ENCODE measurements at regions not wholly inside any gene's neighbourhood (a gene's known extent, or its start where the extent isn't known, plus 50 kb on each side); places are given as distances from the start of the nearest gene placed in this dataset.
"Not testable (repeated sequence)": the region's sequence is repeated elsewhere in the genome, so short reads cannot be mapped to it uniquely, and the experiment has no call there.

DNA sequence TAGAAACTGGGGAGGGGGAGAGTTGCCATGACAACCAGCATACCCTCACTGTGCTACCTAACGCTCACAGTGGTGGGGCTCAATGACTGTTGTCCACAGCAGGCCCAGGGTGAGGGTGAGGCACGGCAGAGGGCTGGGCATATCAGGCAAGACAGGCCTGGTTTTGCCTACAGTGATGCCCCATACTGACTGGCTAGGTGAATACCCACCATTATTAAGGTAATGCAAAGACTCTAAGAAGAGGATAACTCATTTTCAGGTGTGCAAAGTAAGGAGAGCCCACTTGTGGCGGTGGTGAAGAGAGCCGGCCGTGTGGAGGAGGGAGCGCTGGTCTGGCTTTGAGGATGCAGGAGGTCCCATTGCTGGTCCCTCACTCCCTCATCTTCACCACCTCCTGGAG, 422.3 kb downstream of the FUT8 start:
- DNase-seq, result no peak

DNA sequence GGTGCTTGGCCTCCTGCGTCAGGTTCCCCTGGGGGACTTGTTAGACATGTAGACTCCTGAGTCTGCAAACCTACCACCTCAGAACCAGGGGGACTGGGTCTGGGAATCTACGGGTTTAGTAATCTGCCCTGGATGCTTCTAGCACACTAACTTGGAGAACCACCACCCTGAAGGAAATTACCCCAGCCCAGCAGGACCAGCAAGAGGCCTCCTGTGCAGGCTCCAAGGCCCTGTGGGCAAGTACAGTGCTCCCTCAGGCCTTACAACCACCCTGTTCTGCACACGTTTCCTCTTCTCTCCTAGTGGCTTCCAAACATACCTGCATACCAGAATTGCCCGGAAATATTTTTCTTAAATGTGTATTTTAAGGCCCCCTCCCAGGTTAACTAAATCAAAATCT, 423.0 kb downstream of the FUT8 start:
- no peak for DNase-seq

DNA sequence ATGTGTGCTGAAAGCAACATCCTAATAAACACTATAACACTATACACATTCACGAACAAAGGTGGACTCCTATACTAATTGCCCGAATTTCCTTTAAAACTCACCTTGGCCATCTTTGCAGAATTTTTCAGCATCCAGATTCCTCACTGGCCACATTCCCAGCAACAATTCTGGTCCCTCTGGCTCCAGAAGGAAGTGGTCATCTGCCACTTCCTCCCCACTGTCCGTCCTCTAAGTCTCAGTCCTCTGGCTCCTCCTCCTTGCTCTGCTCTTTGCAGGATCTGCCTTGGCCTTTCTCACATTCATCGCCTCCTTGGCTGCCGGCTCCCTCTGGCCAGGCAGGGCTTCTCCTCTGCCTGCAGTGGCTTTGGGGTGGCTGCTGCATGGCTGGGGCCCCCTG, 426.0 kb downstream of the FUT8 start:
- DNase-seq, result no peak

DNA sequence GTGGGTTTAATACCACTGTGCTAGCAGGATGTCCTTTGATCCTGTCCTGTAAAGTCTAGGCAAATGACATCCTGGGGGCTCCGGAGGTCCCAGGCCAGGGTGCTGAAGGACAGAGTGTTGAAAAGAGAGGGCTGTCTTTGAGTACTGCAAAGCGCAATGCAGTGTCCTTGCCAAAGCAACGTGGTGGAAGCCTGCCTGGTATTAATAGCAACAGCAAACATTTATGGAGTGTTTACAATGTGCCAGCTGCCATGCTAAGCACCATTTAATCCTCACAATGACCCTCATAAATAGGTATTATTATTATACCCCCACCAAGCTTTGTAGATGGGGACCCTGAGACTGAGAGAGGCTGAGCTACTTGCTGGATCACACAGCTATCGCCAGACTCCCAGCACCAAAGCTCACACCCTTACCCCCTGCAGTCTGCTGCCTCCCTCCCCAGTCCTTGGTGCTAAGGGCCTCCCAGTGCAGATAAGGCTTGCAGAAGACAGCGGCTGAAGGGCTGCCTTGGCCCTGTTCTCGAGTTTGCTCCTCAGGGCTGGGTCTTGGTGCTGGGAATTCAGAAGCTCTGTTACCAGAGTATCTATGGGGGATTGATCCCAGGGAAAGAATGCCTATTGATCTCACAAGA, 427.7 kb downstream of the FUT8 start:
- peak; percentile 66 for DNase-seq

DNA sequence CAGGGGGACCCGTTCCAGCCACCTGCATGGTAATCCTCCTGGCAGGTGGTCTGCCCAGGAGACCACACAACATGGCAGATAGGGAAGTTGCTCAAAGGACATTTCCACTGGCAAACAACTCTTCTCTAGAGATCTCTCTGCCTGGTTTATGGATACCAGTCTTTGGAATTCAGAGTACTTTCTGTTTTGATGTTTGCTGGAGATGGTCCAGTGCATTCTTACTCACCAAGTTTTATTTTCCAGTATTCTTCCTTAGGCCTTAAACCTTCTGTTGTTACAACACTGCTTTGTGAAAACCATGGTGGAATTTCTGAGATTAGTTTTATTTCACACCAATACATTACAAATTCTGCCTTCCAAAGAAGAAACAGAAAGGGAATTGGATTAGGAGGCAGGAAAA, 428.3 kb downstream of the FUT8 start:
- no peak for DNase-seq

DNA sequence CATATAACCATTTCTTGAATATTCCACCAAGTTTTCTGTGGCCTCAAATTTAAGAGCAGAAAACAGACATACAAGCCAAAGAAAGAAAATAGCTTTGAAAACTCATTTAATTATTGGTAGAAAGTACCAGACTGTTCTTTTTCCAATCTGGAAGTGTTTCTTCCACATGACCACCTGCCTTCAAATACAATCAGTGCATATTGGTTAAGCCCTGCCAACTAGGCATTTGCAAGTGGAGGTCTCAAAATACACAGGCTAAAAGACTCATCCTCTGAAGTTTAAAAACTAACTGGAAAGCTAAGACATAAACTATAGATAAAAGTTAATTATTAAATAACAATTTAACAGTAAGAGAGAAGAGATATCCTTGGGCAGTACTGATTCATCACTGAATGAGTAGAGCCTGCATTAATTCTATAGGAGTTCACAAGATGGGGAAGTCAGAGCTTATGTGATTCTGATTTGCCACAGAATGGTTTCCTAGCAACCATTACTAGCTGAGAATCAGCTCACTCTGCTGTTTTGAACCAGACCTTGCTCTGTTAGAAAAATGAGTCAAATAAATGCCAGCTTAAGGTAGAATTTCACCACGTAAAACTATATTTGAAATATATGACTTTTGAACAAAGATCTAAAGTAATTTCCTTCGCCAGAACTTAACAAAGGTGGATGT, 433.8 kb downstream of the FUT8 start:
- DNase-seq, result no peak

DNA sequence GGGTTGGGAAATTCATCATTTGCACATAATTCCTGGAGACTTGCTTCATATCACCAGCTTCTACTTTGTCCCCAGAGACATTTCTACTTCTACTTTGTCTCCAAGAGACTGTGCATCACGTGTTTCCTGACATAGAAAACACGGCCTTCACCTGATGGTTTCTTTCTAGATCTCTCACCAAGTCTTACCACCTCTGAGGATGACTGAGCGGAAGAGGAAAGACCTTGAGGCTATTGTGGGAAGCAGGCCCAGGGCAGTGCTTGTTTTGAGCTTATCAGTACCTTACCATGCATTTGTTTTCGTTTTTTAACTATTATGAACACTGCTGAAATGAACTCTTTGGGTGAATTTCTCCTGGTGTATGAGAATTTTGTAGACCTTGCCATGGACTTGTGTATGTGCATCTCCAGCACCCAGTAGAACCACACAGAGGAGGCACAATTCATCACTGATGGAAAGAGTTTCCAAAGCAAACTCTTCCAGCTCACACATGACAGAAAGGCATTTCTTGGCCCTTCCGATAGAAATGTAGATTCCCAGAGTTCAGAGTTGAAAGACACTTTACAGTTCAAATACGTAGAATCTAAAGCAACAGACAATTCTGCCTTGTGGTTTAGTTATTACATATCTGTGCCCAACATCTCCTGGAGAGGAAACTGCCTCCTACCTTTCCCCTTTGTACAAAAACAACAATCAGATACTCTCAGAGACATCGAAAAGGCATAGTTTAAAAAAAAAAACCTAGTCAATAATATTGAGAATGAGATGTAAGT, 434.7 kb downstream of the FUT8 start:
- DNase-seq, result no peak

DNA sequence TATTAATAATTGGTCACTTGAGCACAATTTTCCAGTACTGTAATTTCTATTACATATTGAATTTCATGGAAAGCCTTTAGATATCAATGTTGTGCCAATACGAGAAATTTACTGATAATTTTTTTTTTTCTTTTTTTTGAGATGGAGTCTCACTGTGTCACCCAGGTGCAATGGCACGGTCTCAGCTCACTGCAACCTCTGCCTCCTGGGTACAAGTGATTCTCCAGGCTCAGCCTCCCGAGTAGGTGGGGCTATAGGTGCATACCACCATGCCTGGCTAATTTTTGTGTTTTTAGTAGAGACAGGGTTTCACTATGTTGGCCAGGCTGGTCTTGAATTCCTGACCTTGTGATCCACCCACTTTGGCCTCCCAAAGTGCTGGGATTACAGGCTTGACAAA, 435.4 kb downstream of the FUT8 start:
- not testable (repeated sequence) for DNase-seq

DNA sequence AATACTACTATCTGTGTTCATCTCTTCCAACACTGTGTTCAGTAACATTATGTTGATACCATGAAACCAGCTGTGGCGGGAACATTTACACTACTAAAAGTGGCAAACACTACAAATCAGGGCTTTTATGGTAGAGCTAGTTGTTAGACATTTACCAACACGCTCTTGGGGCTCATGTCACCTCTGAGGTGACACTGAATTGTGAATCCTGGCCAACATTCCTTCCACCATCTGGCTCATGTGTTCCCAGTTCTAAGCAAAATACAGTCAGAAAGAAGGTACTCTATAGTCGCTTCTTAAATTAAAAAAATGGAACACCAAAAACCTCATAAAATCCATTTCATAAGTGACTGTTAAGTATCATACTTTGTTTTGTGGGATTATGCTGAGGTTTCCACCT, 436.6 kb downstream of the FUT8 start:
- DNase-seq, result no peak

DNA sequence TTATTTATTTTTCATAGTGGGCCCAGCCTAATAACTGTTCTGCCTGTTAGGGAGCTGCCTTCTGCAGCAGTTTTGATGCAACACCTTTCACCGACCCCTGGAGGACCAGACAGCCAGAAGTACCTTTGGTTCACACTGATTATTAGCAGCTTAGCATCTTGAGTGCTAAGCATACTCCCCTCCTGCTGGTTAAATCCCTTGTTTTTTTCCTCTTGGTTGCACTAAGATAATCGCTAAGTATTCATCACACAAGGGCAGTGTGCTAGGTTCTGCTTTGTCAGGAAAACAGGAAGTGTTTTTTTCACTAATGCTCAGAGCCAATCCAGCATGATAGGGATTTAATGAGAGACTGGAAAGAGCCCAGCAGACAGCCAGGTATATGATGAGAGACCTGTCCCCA, 437.0 kb downstream of the FUT8 start:
- DNase-seq, result no peak

DNA sequence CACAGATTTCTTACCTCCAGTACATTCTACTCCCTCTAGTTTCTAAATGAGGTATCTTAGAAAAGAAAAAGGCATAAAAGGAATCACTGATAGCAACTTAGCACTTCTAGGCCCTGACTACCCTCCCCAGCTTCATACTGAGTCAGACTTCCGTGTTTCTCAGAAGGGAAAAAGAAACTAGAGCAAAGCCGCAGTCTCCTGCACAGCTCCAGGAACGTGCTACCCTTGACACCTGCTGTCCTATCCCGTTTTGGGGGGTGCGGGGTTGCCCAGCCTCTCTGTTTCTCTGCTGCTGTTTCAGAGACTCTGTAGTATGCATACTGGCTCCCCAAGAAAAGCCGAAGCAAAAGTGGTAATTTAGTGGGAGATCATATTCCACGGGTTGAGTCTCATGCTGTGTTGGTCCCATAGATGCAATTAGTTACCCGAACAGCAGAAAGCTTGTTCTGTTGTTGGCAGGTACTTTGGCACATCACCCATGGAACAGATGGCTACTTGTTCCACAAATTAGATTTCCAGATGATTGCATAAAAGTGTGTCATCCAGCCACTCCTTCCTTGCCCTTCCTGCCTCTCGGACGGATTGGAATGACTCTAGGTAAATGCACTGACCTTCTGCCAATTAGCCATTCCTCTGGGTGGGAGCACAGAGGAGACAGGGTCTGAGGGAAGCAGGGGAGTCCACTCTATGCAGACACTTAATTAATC, 438.1 kb downstream of the FUT8 start:
- DNase-seq, result no peak

DNA sequence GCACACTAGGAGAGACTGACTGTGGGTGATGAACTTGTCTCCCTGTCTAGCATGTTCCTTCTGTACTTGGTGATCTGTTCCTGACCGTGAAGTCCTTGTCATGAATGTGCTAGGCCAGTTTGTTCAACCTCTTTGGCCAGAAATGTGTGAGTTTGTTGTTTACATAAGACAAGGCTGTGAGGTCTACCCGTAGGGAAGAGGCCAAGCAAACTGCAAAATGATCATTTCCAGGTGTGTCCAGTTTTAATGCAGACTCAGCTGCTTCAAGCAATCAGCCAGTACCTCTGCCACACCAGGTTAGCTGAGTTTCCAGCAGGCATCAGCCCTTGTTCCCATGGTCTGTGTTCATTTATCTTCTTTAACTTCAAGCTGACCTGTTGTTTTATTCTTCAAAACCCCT, 440.2 kb downstream of the FUT8 start:
- DNase-seq, result no peak

DNA sequence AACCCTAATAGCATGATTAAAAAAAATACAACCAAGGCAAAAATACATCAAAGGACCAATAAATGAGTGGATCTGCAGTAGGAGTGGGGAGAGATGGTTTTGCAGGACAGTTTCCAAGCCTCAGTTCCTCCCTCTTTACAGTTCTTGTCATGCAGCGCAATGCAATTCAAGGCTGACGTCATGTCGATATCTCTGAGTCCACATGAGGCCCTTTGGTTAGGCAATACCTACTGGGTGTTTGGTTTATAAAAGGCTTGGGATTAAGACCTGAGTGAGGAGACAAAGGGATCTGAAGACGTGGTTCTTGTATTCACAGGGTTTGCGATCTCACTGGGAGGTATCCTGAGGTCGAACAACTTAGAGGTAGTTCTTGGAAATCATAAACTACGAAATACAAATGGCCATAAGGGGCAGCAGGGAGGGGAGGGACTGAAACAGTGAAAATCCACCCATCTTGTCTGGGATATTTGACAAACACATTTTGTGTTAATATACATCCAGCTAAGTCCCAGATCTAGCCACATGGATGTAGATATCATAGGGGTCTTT, 441.0 kb downstream of the FUT8 start:
- no peak for DNase-seq

DNA sequence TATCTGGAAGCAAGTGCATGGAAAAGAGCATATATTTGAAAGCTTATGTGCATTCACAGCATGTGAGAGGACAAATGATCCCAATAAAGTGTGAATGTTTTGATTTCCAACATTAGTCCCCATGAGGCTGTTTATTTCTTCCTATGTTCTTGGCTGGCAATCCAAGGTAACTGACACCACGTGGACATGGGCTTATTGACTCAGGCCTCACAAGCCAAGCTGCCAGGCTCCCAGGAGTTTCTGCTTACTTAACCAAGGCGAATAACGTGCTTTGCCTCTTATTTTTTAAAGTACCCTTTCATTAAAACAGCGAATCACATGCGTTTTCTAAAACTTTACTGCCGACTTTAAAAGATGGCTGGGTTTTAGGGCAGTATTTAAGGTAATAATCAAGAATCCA, 441.7 kb downstream of the FUT8 start:
- no peak for DNase-seq

DNA sequence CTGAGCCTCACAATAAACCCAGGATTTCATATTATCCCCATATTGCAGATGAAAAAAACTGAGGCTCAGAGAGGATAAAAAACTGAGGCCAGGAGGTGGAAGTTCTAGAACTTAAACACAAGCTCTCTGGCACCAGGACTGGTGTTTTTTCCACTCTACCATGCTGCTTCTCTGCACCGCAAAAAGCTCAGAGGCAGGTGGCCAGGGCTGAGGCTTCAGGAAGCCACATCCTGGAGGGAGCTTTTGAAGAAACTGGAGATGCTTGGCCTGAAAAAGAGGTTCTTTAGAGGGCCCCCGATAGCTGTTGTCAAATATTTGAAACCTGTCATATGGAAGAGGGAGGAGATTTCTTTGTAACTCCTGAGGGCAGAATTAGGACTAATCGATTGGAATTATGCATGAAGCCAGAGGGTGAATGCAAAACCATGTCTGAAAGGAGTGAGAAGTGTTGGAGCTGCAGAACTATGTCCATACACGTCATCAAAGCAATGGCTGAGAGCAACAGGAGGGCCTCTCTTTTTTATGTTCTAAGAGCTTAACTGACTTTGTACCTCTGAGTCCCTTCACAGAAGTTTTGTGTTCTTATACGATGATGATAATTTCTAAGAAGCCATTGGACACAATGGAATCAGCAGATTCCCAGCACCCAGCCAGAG, 448.6 kb downstream of the FUT8 start:
- DNase-seq, result no peak

DNA sequence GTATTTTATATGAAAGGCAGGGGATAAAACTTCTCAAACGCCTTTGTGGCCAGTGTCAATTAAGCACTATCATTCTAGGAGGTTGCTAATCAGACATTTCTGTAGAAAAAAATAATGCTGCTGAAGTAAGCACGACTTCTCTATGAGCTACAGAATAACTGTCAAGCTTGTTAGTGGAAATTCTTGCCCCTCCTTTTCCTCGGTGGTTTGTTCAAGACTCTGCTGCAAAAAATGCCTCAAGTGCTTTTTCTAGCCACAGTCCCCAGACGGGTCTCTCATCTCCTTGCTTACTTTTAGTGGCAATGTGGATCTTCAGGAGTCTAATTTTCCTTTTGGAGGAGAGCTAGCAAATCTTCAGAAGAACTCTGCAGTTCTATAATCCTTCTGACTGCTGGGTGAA, 452.0 kb downstream of the FUT8 start:
- DNase-seq, result no peak

DNA sequence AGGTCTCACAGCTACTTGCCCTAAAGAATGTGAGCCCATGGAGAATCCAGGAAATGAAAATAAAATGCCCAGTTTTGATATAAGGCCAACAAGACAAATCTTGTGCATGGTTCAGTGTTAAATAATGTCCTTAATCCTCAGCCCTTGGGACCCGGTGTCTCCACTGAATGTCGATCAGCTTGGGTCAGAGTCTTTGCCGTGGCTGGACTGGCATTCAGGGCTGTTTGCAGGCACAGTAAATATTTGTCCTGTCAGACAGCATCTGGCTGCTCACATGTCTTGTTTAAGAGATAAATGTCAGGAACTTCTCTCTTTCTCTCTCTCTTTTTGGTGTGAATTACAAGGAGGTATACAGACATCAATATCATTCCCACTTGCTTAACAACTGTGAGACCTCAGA, 452.5 kb downstream of the FUT8 start:
- DNase-seq, result no peak

DNA sequence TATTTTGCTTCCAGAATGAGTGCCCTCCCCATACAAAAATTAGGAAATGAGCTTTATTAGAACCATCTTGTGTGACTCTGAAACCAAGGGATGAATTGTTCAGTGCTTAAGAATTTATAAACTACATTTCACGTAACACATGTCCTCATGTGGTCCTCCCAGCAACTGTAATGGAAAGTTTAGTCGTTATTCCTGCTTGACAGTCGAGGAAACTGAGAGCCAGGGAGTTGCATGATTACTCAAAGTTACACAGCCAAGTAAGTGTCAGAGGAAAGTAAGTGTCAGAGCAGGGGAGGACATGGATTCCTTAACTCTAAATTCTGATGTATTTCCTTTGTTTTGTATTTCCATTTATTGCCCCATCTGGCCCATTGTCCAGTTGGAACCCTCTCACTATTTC, 453.9 kb downstream of the FUT8 start:
- no peak for DNase-seq

DNA sequence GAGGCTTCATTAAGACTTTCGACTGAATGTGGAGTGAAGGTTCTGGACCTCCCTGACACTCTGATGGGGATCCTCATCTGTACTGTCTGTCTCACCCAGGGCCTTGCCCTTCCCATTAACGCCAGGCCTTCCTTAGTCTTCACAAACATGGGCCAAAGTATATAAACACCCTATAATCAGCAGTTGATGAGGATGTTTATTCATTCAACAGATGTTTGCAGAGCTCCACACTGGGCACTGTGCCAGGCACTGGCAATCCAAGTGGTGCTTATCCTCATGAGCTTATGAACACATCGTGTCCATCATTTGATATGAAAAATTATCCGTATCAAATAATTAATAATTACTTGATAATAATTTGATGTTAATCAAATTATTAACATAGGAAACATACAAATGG, 454.4 kb downstream of the FUT8 start:
- no peak for DNase-seq

DNA sequence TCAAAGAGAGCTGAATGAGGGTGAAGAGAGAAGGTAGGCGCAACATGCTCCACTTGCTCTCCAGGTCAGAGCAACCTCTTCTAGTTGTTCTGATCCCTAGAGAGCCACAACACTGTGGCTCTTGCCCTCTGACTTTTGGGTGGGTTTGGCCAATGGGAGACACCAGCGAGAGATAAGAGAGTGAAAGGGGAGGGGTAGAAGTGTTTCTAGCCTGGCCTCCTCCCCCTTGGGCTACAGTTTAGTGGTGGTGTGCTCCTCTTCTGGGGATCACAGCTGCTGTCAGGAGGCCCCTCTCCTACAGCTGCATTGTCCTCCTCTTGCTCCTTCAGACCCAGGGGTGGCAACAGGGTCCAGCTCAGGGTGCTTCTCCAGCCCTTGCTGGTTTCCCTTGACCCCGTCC, 454.8 kb downstream of the FUT8 start:
- no peak for DNase-seq

DNA sequence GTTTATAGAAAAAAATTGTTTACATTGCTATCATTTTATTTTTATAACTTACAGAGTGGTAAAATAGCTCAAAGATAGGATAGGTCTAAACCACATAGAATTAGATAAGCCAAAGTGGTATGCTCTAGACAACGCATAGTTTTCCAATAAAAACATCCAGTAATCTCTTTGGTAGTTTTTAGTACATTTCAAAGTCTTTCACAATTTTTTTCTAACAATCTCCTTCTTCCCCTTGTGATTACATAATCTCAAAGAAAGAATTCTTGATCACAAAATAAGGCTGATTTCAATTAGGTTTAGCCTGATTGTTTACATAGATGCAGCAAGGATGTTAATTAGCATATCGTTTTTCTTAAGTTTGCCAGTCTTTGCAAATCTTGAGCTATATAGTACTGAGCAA, 460.0 kb downstream of the FUT8 start:
- DNase-seq, result no peak

DNA sequence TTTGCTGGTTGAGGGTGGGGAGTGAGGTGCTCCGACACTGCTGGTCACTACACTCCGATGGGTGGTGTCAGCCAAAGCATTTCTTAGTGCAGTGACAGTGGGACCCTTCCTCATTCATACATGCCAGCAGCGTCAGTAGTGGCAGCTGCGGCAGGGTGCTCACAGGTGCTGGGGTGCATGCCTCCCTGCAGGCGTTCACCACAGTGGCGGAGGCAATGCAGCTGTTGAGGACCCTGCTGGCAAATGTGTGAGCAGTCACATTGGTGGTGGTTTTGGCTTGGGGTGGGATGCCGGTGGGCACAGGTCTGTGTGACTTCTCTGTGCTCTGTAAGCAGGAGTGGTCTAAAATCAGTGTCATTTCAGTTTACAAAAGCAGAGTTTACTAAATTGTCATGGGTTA, 464.6 kb downstream of the FUT8 start:
- DNase-seq, result no peak

DNA sequence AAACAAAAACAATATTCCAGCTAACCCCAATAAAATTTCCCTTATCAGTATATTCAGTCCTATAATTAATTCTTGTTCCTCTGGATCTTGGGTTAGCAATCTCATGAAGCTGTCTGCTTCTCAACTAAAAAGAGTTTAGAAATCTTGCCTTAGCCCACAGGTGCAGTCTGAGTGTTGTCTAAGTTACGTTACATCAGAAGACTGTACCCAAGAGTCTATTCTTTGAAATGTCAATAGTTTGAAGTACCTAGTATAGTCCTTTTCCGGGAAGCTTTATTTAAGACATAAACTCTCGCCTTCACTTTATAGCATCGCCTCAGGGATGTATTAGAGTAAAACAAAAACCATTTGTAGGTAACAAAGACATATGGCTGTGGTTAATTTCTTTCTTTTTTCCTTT, 465.1 kb downstream of the FUT8 start:
- no peak for DNase-seq

Data from NCI-H187 treated with DMSO at 0.1 percent for 48 hours (cell line).